Left kidney (tissue), 1 donor: ENCODE measurements at regions not wholly inside any gene's neighbourhood (a gene's known extent, or its start where the extent isn't known, plus 50 kb on each side); places are given as distances from the start of the nearest gene placed in this dataset.
"Not testable (repeated sequence)": the region's sequence is repeated elsewhere in the genome, so short reads cannot be mapped to it uniquely, and the experiment has no call there.

Experiments used
- DNase-seq: peaks from one replicate; pipeline ENCODE4 v3.0.0-alpha.2; 2013

DNA sequence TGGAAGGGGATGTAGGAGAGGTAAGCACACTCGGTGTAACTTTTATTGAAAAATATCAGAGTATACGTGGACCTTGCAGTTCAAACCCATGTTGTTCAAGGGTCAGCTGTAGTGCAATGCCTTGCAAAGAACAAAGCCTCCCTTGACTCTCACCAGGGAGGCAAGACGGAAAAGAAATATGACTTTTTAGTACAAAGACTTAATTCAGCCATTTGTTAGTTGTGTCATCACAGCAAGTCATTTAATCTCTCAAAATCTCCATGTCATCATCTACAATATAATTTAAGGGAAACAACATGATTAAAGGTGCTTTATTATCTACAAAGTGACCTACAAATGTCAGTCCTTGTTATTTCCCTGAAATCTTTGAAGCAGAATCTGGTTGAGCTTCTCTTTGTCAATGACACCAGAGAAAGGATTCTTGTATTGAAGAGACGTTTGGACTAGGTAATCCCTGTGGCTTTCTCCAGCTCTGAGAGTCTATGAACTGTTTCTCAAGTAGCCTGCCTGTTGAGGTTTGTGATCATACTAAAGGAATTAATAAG lies 502.8 kb downstream of the REEP3 start:
- no peak for DNase-seq

- DNase-seq: no peak
Observed at GRCh38 chr10:64033711-64034110, 512.5 kb downstream of the REEP3 start.

GRCh38 chr10:64036321-64036930 lies 515.2 kb downstream of the REEP3 start:
- no peak for DNase-seq

- DNase-seq: no peak
Observed at GRCh38 chr10:64037071-64037661, 516.0 kb downstream of the REEP3 start.

DNA sequence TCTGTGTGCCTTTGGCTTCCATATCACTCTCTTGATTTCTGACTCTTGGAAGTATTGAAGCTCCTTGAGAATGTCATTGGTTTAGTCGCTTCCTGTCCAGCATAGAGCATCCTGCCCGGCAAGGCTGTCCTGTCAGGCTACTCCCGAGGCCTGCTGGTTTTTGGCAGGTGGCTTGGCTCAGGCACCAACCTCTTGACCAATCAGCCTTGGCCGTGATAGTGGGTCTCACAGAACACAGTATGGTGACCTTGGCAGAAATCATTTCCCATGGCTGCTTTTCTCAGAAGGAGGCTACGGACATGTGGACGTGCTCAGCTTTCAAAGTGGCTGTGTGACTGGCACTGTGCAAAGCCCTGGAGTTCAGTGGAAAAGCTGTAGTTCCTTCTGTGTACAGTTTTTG lies 516.9 kb downstream of the REEP3 start:
- DNase-seq: no peak

- no peak for DNase-seq
Observed at GRCh38 chr10:64039198-64039597, 518.0 kb downstream of the REEP3 start.

DNA sequence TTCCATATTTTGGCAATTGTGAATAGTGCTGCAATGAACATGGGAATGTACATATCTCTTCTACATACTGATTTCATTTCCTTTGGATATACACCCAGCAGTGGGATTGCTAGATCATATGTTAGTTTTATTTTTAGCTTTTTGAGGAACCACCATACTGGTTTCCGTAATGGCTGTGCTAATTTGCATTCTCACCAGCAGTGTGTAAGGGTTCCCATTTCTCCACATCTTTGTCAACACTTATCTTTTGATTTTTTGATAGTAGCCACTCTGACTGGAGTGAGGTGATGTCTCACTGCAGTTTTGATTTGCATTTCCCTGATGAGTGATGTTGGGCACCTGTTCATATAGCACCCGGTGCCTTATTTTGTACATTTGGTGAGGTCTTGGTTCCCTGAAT lies 519.6 kb downstream of the REEP3 start:
- no peak for DNase-seq

DNA sequence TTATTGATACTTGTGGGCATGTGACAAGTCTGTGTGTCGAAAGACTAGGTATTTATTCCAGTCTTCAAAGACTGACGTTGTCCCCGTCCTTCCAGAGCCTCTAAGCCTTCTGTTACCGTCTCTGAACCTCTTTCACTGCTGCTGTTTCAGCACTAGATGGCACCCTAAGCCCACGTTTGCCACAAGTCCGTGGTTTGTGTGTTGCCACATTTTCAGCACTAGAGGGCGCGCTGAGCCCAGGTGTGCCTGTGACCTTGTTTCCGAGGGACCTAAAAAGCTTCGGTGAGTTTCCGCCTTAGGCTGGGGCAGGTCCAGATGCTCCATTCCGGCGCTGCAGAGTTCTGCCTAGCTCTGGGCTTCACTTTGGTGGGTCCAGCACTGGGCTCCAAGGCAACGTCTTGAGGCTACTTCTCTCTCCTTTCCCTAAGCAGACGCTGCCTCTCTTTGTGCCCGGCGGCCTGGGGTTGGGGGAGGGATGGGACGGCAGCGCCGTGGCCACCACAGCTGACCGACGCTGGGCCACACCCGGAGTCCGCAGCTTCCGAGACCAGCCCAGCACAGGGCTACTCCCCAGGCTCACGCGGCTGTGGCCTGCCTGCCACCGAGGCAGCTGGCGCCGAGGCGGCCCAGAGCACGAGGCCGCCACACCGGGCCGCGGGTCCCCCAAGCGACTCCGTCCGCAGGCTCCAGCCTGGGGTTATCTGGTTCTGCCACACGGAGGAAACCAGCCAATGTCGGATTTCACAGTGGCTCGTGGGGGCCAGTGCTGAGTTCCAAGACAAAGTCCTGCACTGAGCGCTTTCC lies 520.2 kb downstream of the REEP3 start:
- DNase-seq: peak; percentile 75

DNA sequence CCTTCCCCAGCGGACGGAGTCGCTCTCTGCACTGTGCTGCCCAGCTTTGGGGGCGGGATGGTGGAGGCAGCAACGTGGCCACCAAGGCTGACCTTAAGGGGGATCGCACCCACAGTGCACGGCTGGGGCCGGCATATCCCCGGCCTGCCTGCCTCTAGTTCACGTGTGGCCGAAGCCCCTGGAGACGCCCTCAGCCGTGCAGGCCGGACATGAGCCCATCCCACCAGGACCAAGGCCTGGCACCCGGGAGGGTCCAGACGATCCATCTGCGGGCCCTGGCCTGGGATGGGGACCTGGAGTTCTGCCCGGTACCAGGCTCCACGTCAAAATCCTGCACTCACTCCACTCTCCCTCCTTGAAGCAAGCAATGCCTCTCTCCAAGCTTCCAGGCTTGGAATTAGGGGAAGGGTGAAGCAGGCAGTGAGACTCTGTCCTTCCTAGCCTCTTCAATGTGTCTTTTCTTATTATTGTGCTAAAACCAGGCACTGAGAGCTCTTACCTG lies 520.8 kb downstream of the REEP3 start:
- no peak for DNase-seq

DNA sequence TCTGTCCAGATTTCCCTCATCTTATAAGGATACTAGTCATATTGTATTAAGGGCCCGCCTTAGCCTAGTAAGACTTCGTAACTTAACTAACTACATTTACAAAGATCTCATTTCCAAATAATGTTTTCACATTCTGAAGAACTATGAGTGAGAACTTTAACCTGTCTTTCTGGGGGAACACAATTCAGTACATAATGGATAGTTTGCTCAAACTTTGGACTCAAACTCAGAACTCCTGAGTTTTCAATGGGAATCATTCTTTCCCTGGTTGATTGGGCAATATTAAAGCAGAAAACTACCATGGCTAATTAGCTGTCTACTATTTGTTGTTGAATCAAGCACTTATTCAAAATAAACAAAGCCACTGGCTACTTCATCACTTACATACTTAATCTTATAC lies 522.9 kb downstream of the REEP3 start:
- DNase-seq: no peak

DNA sequence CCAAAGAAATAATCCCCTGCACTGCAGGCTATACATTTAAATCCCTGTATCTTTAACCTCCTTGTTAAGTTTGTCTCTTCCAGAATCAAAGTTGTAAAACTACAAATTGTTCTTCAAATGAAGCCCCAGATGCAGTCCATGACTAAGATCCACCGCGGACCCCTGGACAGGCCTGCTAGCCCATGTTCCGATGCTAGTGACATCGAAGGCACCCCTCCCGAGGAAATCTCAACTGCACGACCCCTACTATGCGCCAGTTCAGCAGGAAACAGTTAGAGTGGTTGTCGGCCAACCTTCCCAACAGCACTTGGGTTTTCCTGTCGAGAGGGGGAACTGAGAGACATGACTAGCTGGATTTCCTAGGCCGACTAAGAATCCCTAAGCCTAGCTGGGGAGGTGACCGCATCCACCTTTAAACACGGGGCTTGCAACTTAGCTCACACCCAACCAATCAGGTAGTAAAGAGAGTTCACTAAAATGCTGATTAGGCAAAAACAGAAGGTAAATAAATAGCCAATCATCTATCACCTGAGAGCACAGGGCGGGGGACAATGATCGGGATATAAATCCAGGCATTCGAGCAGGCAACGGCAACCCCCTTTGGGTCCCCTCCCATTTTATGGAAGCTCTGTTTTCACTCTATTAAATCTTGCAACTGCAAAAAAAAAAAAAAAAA lies 523.9 kb downstream of the REEP3 start:
- not testable (repeated sequence) for DNase-seq

GRCh38 chr10:64054392-64054791 lies 533.2 kb downstream of the REEP3 start:
- DNase-seq: no peak

DNA sequence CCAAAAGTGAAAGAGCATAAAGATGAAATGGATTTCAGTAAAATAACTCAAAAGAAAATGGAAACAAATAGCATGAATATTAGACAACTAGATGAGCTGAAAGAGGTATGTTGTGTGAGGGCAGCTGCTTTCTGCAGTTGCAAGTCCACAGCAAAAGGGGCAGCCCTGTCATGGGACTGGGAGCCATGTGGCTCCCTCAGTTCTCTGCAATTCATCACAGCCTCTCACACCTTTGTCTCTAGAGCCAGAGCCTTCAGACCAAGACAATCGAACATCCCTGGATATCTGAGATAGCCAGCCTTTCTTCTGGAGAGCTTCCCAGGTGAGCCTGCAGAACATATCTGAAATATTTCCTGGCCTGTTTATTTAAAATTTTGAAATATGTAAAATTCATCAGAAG lies 538.7 kb downstream of the REEP3 start:
- no peak for DNase-seq

DNA sequence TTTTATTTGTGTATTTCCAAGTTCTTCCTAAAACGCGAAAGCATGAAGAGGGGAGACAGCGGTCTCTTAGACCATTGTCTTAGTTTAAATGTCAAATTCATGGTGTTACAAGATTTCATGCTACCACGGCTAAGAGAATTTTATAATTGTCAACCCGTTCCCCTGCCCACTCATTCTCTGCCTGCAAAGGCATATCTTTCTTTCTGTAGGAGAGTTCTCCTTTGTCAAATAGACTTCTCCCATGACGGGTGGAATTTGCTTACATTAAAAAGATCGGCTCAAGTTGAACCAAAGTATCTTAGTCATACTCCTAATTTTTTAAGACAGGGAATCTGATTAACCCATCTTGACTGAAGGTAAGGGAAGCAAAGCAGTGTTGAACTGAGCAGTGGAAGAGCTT lies 539.2 kb downstream of the REEP3 start:
- no peak for DNase-seq

- no peak for DNase-seq
Observed at GRCh38 chr10:64062793-64063192, 541.6 kb downstream of the REEP3 start.

GRCh38 chr10:64067009-64067606 lies 545.9 kb downstream of the REEP3 start:
- no peak for DNase-seq

- no peak for DNase-seq
Observed at GRCh38 chr10:64067859-64068258, 546.7 kb downstream of the REEP3 start.

DNA sequence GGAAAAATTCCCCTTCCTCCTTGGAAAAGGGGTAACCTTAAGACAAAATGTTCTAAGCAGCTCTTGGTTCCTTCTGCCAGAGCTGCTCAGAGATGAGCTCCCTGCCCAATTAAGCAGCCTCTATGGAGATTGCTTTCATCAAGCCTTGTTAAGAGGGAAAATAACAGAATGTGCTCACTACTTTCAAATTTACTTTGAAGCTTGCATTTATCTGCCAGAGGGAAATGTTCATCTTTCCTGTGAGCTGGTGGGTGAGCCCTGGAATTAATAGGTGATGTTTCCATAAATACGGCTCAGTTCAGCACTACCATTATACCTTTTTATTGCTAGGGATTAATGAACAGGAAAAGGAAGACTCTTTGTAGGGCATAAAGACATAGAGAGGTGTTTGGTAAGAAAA lies 549.0 kb downstream of the REEP3 start:
- no peak for DNase-seq

GRCh38 chr10:64071218-64071617 lies 550.0 kb downstream of the REEP3 start:
- no peak for DNase-seq

DNA sequence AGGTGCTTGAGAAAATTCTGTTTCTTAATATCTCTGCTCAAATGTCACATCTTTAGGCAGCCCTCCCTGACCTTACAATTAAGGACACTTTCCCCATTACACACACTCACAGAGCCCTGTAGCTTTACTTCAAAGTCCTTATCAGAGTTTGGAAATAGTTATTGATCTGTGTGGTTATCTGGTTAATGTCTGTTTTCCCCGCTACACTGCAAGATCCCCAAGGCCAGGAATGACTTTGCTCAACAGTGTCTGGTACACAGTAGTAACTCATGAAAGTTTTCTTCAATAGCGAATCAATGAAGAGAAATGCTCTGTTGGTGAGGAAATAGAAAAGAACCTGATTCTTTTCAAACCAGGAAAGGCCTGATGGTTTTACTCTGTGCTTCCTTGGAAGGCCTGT lies 554.4 kb downstream of the REEP3 start:
- DNase-seq: no peak

- no peak for DNase-seq
Observed at GRCh38 chr10:64076322-64076940, 555.2 kb downstream of the REEP3 start.

GRCh38 chr10:64079341-64079740 lies 558.1 kb downstream of the REEP3 start:
- DNase-seq: no peak
